SH-SY5Y (cell line): ENCODE measurements at regions not wholly inside any gene's neighbourhood (a gene's known extent, or its start where the extent isn't known, plus 50 kb on each side); places are given as distances from the start of the nearest gene placed in this dataset.

Source experiments
- GATA2 ChIP-seq: IDR thresholded peaks from 2 replicates; pipeline ENCODE4 v1.6.1; 2011; ENCODE audit warnings: mild to moderate bottlenecking, low read depth, low read length
- GATA3 ChIP-seq: IDR thresholded peaks from 2 replicates; pipeline ENCODE4 v1.6.1; 2011; ENCODE audit warnings: low read depth, mild to moderate bottlenecking, low read length, moderate library complexity

GRCh38 chr2:221791844-221792243, 219.7 kb upstream of the EPHA4 start:
- TF ChIP-seq GATA2: no peak
- no peak for TF ChIP-seq GATA3
